Left renal pelvis (tissue), 4 donors: ENCODE measurements at regions not wholly inside any gene's neighbourhood (a gene's known extent, or its start where the extent isn't known, plus 50 kb on each side); places are given as distances from the start of the nearest gene placed in this dataset.

Experiments
- DNase-seq, 4 donors: peaks; one replicate each; pipeline ENCODE4 v3.0.0-alpha.2; 2013; ENCODE audit warnings: low read depth in 4 of 4, low spot score in 3 of 4

GRCh38 chr19:29370276-29370675, 155.5 kb upstream of the VSTM2B start:
- DNase-seq: no peak

DNA sequence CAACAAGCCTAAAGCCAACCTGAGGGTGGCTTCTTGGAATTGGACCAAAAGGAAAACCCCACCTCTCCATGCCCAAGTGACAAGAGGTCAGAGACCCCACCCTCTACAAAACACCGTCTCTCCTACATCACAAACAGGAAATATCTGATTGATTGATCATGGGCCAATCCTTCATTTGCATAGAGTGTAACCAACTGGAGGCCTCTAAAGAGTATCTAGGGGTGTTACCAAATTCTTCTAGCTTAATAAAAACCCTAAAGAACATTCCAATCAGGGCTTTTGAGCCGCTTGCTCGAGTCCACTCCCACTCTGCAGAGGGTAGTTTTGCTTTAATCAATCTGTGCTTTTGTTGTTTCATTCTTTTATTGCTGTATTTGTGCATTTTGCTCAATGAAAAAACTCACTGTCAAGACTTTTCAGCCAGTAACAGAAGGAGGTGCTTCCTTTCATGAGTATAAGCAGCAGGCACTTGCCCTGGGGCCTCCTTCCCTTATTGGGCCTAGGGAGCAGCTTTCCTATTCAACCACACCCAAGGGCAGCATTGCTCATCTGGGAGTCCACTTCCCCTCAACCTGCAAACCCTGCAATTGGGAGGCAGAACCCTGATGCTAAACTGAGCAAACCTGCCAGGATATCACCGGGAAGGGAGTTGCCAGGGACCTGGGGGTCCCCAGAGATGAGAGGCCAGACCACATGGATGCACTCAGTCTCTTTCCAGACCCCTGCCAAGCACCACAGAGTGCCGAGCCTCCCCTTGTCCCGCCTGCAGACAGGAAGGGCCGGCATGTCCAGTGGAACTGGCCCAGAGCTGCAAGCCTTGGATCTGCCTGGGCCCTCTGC, 154.3 kb upstream of the VSTM2B start:
- DNase-seq: no peak

DNA sequence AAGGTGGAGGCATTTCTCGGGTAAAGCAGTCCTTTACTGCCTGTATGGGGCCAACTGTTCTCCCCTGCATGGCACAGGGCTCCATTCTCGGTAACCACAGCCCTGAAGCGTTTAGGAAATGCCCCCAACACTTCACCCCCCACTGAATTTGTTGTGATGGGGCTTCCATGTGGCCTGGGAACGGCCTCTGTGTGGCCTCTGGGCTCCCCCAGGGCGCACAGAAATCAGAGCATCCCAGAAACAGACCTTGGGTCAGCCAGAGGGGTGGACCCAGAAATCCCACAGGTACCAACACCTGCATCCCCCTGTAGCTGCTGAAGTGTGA, 153.7 kb upstream of the VSTM2B start:
- no peak for DNase-seq

GRCh38 chr19:29372461-29372860, 153.3 kb upstream of the VSTM2B start:
- DNase-seq: no peak

- DNase-seq: no peak
These were observed 152.6 kb upstream of the VSTM2B start for GRCh38 chr19:29372921-29373797.

GRCh38 chr19:29375429-29376119, 150.2 kb upstream of the VSTM2B start:
- no peak for DNase-seq

DNA sequence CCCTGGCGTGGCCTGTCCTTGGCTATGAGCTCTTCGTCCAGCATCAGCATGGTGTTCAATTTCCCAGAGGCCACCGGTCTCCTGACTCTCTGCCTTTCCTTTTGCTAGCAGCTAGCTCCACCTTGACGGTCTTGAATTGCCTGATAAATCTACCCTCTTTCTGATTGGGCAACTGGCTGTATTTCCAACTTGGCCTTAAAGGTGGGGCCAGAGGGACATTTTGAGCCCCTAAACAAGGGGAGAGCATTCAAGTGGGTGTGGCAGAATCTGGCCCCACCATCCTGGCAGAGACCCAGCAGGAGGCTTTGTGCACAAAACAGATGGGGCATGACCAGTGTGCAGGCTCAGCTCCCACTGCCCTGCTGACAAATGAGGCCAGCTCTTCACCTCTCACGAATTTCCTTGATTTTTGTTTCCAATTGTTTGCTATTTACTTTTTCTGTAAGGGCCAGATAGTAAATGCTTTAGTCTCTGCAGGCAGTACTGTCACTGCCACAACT, 148.9 kb upstream of the VSTM2B start:
- DNase-seq: no peak

GRCh38 chr19:29378126-29378525, 147.7 kb upstream of the VSTM2B start:
- no peak for DNase-seq

DNA sequence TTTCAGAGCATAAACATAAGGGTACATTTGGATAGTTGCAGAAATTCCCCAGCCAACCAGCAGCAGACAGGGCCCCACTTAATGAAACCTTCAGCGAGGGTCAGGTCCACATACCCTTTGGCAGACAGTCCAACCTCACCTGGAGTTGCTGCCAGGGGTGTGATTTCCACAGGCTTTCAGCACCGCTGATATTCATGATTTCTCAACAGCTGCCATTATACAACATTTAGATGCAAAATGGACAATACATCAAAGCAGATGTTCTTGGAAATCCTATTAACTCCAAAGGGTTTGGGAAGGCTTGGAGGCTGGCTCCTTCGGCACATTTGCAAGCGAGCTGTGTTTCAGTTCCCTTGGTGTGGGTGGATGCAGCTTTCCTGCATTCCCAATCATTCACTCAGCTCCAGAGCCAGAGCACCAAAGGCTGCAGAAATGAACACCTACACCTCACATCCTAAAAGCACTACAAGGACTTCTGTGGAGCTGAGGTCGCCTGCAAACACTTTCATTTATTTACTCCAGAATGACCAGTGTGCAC, 147.2 kb upstream of the VSTM2B start:
- DNase-seq: no peak

DNA sequence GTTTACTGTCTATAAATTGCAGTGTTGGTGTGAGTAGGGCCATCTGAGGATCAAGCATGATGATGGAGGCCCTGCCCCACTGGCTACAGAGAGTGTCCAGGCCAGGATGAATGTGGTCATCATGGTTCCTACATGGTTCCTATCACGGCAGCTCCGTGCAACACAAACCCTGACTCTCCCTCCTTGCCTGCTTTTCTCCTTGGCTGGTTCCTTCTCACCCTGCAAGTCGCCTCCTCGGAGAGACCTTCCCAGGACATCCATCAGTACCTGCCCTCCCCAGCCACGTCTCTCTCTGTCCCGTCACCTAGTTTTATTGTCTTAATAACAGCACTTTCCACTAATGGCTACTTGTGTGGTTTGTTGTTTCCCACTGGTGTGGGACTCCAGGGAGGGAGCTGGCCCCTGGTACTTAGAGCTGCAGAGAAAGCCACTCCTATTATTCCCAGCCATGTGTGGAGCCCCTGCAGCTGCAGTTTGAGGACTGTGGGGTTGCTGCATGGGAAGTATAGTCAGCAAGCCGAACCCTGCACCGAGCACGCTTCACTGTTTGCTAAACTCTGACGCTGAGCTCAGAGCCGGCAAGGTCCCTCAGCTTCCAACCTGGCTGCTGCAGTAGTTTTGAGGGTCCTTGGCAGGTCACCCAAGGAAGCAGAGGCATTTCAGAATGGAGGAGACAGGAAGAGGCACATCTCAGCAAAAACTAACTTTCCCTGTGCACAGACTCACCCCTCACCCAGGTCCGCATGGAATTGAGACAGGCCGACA, 146.4 kb upstream of the VSTM2B start:
- DNase-seq: no peak

- DNase-seq: no peak
These were observed 145.2 kb upstream of the VSTM2B start for GRCh38 chr19:29380581-29380980.

DNA sequence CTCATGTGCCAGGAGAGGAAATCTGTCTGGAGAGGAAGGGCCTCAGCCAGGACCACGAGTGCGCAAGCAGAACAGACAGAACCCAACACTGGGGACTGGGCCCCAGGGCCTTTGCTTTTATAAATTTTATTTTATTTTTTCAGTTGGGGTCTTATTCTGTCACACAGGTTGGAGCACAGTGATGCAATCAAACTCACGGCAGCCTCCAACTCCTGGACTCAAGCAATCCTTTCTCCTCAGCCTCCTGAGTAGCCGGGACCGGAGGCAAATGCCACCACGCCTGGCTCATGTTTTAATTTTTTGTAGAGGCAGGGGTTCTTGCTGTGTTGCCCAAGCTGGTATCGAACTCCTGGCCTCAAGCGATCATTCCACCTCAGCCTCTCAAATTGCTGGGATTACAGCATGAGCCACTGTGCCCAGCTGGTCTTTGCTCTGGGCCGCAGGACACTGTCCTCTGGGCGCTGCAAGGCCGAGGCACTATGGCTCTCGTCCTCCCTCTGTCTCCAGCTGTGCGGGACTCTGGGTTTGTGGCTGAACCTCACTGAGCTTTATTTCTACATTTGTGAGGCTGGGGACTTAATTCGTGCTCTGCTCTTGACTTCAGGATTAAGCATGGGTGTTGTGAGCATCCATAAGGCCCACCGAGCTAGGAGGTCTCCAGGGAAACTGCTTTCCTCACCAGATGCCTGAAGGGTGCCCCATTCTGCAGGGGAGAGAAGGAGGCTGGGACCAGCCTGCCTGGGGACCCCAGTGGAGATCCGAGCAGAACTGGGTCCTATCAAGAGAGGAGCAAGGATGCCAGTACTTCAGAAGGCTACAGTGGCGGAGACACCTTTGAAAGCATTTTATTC, 144.2 kb upstream of the VSTM2B start:
- no peak for DNase-seq

- no peak for DNase-seq
These were observed 142.1 kb upstream of the VSTM2B start for GRCh38 chr19:29383696-29384095.

DNA sequence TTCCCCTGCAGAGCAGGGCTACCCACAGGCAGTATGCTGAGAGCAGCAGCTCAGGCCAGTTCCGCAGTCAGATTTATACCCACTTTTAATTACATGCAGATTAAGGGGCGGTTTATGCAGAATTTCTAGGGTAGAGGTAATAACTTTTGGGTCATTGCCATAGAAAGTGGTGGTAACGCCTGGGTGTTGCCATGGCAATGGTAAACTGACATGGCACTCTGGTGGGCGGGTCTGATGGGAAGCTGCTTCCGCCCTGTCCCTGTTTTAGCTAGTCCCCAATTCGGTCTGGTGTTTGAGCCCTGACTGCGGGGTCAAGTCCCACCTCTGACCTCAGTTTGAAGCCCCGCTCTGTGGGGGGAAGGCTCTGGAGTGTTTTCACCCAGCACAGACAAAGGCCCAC, 141.1 kb upstream of the VSTM2B start:
- no peak for DNase-seq

GRCh38 chr19:29385191-29385795, 140.5 kb upstream of the VSTM2B start:
- DNase-seq: no peak

GRCh38 chr19:29386970-29387369, 138.8 kb upstream of the VSTM2B start:
- no peak for DNase-seq

GRCh38 chr19:29387586-29387985, 138.2 kb upstream of the VSTM2B start:
- no peak for DNase-seq

GRCh38 chr19:29389495-29389894, 136.3 kb upstream of the VSTM2B start:
- no peak for DNase-seq

DNA sequence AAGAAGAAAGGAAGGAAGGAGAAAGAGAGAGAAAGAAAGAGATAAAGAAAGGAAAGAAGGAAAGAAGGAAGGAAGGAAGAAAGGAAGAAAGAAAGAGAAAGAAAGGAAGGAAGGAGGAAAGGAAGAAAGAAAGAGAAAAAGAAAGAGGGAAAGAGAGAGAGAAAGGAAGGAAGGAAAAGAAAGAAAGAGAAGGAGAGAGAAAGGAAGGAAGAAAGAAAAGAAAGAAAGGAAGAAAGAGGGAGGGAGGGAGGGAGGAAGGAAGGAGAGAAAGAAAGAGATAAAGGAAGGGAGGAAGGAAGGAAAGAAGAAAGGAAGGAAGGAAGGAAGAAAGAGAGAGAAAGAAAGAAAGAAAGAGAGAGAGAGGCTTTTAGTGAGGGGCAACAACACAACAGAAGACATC, 135.1 kb upstream of the VSTM2B start:
- DNase-seq: no peak
